Panc1 (cell line): ENCODE measurements at regions not wholly inside any gene's neighbourhood (a gene's known extent, or its start where the extent isn't known, plus 50 kb on each side); places are given as distances from the start of the nearest gene placed in this dataset.

Experiments used
- ATAC-seq: fragments of 200-7000 bp; cut with Tn5 transposase; 2 replicates; pipeline ENCODE4 v1.9.1; 2020; ENCODE audit warnings: mild to moderate bottlenecking, moderate library complexity
- BruUV-seq: library from RNA; stranded (reverse); fragments of 400-500 nt; replicated peaks from 2 replicates; lab custom pipeline; 2021; lab: Mats Ljungman, UMichigan
- CTCF ChIA-PET: fragments of 300-600 bp; sonication (Branson Sonifier 250); formaldehyde crosslinking; loops from one replicate; lab custom pipeline; 2022; ENCODE audit warnings: antibody characterized with exemption; lab: Charles Lee
- POLR2A ChIA-PET: fragments of 300-600 bp; sonication (Branson Sonifier 250); formaldehyde crosslinking; loops from one replicate; lab custom pipeline; 2022; ENCODE audit warnings: antibody characterized with exemption; lab: Charles Lee
- DNase-seq: peaks from one replicate; pipeline ENCODE4 v3.0.0-alpha.2; 2010; ENCODE audit warnings: low read depth, low spot score
- H3K27ac ChIP-seq: 2 replicates; pipeline ENCODE4 v1.5.1; 2011; ENCODE audit warnings: mild to moderate bottlenecking, low read length, inconsistent platforms
- H3K27me3 ChIP-seq: fragments of 200-500 bp; sonication (Bioruptor generic); 2 replicates; pipeline ENCODE4 v1.6.0; 2014; ENCODE audit warnings: low read length, inconsistent platforms; ENCODE audit not compliant: control insufficient read depth, insufficient read depth
- H3K36me3 ChIP-seq: fragments of 200-500 bp; sonication (Bioruptor generic); 2 replicates; pipeline ENCODE4 v1.5.1; 2014; ENCODE audit warnings: inconsistent platforms, mild to moderate bottlenecking, low read length, moderate library complexity; ENCODE audit not compliant: control insufficient read depth, insufficient read depth
- H3K4me1 ChIP-seq: 2 replicates; pipeline ENCODE4 v1.5.1; 2011; ENCODE audit warnings: inconsistent platforms, mild to moderate bottlenecking, low read length, moderate library complexity; ENCODE audit not compliant: control insufficient read depth, insufficient read depth
- H3K4me3 ChIP-seq, 2 experiments: 2 replicates each; pipeline ENCODE4 v1.5.1; 2011 to 2012; ENCODE audit warnings: low read depth in 2 of 2, low read length in 2 of 2, mild to moderate bottlenecking in 2 of 2, inconsistent platforms in 1 of 2, moderate library complexity in 1 of 2
- H3K9me3 ChIP-seq: fragments of 200-500 bp; sonication (Bioruptor generic); 2 replicates; pipeline ENCODE4 v1.5.1; 2014; ENCODE audit warnings: low read depth, mild to moderate bottlenecking, inconsistent platforms, low read length, moderate library complexity; ENCODE audit not compliant: control insufficient read depth, insufficient read depth
- CTCF ChIP-seq: fragments of 450-650 bp; IDR thresholded peaks from 2 replicates; pipeline ENCODE4 v1.5.1; 2017; ENCODE audit warnings: mild to moderate bottlenecking
- POLR2AphosphoS5 ChIP-seq: IDR thresholded peaks from 2 replicates; pipeline ENCODE4 v1.6.1; 2012; ENCODE audit warnings: mild to moderate bottlenecking, low read depth, low read length, moderate library complexity
- REST ChIP-seq, 2 experiments: IDR thresholded peaks; 2 replicates each; pipeline ENCODE4 v1.6.1; 2011 to 2012; ENCODE audit warnings: low read depth in 2 of 2, control low read depth in 1 of 2, low read length in 1 of 2, mild to moderate bottlenecking in 1 of 2, moderate library complexity in 1 of 2; ENCODE audit not compliant: insufficient read depth in 1 of 2
- SIN3A ChIP-seq: IDR thresholded peaks from 2 replicates; pipeline ENCODE4 v1.6.1; 2012; ENCODE audit warnings: low read depth, mild to moderate bottlenecking, low read length, moderate library complexity, borderline replicate concordance; ENCODE audit not compliant: insufficient read depth
- TCF7L2 ChIP-seq: IDR thresholded peaks from 2 replicates; pipeline ENCODE4 v1.6.1; 2011; ENCODE audit warnings: mild to moderate bottlenecking, low read depth, low read length, inconsistent platforms
- in situ Hi-C: cut with HindIII; loops from 2 replicates; pipeline ENCODE4 v1.10.0; 2016; ENCODE audit warnings: low sequenced_read_pairs, low pct_unique_long_range_greater_than_20kb
- intact Hi-C: fragments of 100-400 bp; cut with micrococcal nuclease; formaldehyde crosslinking; loops from one replicate; pipeline ENCODE4 v1.10.0; 2022; ENCODE audit not compliant: unreplicated experiment

- no peak overlapping the region for H3K4me3 ChIP-seq
- ATAC-seq (no peak), DNase-seq (no peak)
- ChIA-PET POLR2A (no interaction called here), CTCF (no interaction called here)
- H3K36me3 ChIP-seq: no peaks in the 10 kb centered on the region
- H3K9me3 ChIP-seq: no peaks in the 10 kb centered on the region
- no peaks in the 10 kb centered on the region for H3K27me3 ChIP-seq
- H3K27ac ChIP-seq: no peak overlapping the region
- BruUV-seq: no TSS peak
- H3K4me1 ChIP-seq: no peaks in the 10 kb centered on the region
- TF ChIP-seq SIN3A (no peak), REST (IDR thresholded peaks at IDR 0.05; ENCODE audit: insufficient read depth in 1 of 2, low read depth in 2 of 2, low read length in 1 of 2) (no peak), TCF7L2 (no peak), CTCF (no peak), POLR2AphosphoS5 (no peak)
- in situ Hi-C loops (no loop called here), intact Hi-C loops (no loop called here)
Measured at GRCh38 chr13:91112924-91113277, 234.6 kb upstream of the MIR17HG start.

GRCh38 chr13:91115776-91116175, 231.7 kb upstream of the MIR17HG start:
- no peaks in the 10 kb centered on the region for H3K4me1 ChIP-seq
- no peaks in the 10 kb centered on the region for H3K27me3 ChIP-seq
- no peak overlapping the region for H3K4me3 ChIP-seq
- CTCF ChIA-PET: no interaction called here
- in situ Hi-C loops: no loop called here
- POLR2A ChIA-PET: no interaction called here
- DNase-seq (no peak), ATAC-seq (no peak)
- intact Hi-C loops: no loop called here
- no TSS peak for BruUV-seq
- H3K36me3 ChIP-seq: no peaks in the 10 kb centered on the region
- TF ChIP-seq REST (IDR thresholded peaks at IDR 0.05; ENCODE audit: insufficient read depth in 1 of 2, low read depth in 2 of 2, low read length in 1 of 2) (no peak), CTCF (no peak), POLR2AphosphoS5 (no peak)
- no peaks in the 10 kb centered on the region for H3K9me3 ChIP-seq
- no peak overlapping the region for H3K27ac ChIP-seq
